ENCODE measurements at regions not wholly inside any gene's neighbourhood (a gene's known extent, or its start where the extent isn't known, plus 50 kb on each side); places are given as distances from the start of the nearest gene placed in this dataset.

- DNase-seq (ENCODE audit: low read depth), result no peak
- no peak for TF ChIP-seq CTCF (conservative IDR thresholded peaks at IDR 0.05; ENCODE audit: low read length)
- no peak overlapping the region for H3K4me3 ChIP-seq (ENCODE audit: low read length)
Measured at GRCh38 chr5:10875201-10875768, 114.3 kb upstream of the DAP start.

GRCh38 chr5:10874541-10874940, 113.5 kb upstream of the DAP start:
- no peak overlapping the region for H3K4me3 ChIP-seq (ENCODE audit: low read length)
- TF ChIP-seq CTCF (conservative IDR thresholded peaks at IDR 0.05; ENCODE audit: low read length), result no peak
- no peak for DNase-seq (ENCODE audit: low read depth)

GRCh38 chr5:10870791-10871190, 109.8 kb upstream of the DAP start:
- TF ChIP-seq CTCF (conservative IDR thresholded peaks at IDR 0.05; ENCODE audit: low read length), result no peak
- no peak overlapping the region for H3K4me3 ChIP-seq (ENCODE audit: low read length)
- DNase-seq (ENCODE audit: low read depth), result no peak

GRCh38 chr5:10868956-10869355, 107.9 kb upstream of the DAP start:
- H3K4me3 ChIP-seq (ENCODE audit: low read length), result no peak overlapping the region
- DNase-seq (ENCODE audit: low read depth), result no peak
- no peak for TF ChIP-seq CTCF (conservative IDR thresholded peaks at IDR 0.05; ENCODE audit: low read length)

GRCh38 chr5:10867389-10868303, 106.6 kb upstream of the DAP start:
- H3K4me3 ChIP-seq (ENCODE audit: low read length), result no peak overlapping the region
- TF ChIP-seq CTCF (conservative IDR thresholded peaks at IDR 0.05; ENCODE audit: low read length), result no peak
- DNase-seq (ENCODE audit: low read depth), result no peak

- H3K4me3 ChIP-seq (ENCODE audit: low read length), result no peak overlapping the region
- DNase-seq (ENCODE audit: low read depth), result no peak
Measured at GRCh38 chr5:10866913-10867312, 105.9 kb upstream of the DAP start.

More at GRCh38 chr5:10866913-10867312, 105.9 kb upstream of the DAP start:
- no peak; the same call in 1 of the 2 replicates for TF ChIP-seq CTCF (conservative IDR thresholded peaks at IDR 0.05; ENCODE audit: low read length)
